Upper lobe of left lung (tissue), 4 donors: ENCODE measurements at regions not wholly inside any gene's neighbourhood (a gene's known extent, or its start where the extent isn't known, plus 50 kb on each side); places are given as distances from the start of the nearest gene placed in this dataset.

Source experiments
- CTCF ChIP-seq, 6 experiments: fragments of 450-650 bp in 4 of 6; fragments of 200-600 bp in 2 of 6; sonication (generic) in 2 of 6; IDR thresholded peaks; one replicate each; pipeline ENCODE4 v1.5.1; 2016 to 2019; ENCODE audit warnings: antibody characterized with exemption in 6 of 6
- EP300 ChIP-seq, 4 donors: sonication (generic); formaldehyde crosslinking; IDR thresholded peaks; one replicate each; pipeline ENCODE4 v1.5.1; 2017; ENCODE audit warnings: antibody characterized with exemption in 4 of 4, control low read depth in 2 of 4
- POLR2A ChIP-seq, 4 donors: fragments of 450-650 bp; IDR thresholded peaks; one replicate each; pipeline ENCODE4 v1.5.1; 2016 to 2017; ENCODE audit warnings: antibody characterized with exemption in 4 of 4, mild to moderate bottlenecking in 2 of 4
- POLR2AphosphoS5 ChIP-seq, 2 donors: sonication (generic); formaldehyde crosslinking; IDR thresholded peaks; one replicate each; pipeline ENCODE4 v1.5.1; 2017; ENCODE audit warnings: antibody characterized with exemption in 2 of 2

- TF ChIP-seq POLR2A (IDR thresholded peaks at IDR 0.05) (no peak), CTCF (IDR thresholded peaks at IDR 0.05) (no peak), POLR2AphosphoS5 (IDR thresholded peaks at IDR 0.05) (no peak), EP300 (IDR thresholded peaks at IDR 0.05) (no peak)
Observed at GRCh38 chr12:74644681-74645080, 107.0 kb downstream of the ATXN7L3B start.
